MM.1S (cell line): ENCODE measurements at regions not wholly inside any gene's neighbourhood (a gene's known extent, or its start where the extent isn't known, plus 50 kb on each side); places are given as distances from the start of the nearest gene placed in this dataset.

Experiments
- CTCF ChIP-seq: fragments of 300-600 bp; sonication (generic); IDR thresholded peaks from 2 replicates; pipeline ENCODE4 v1.5.1; 2016; ENCODE audit warnings: antibody characterized with exemption, low read length, mixed read lengths
- EZH2 ChIP-seq: fragments of 300-600 bp; sonication (generic); optimal IDR thresholded peaks from 2 replicates; pipeline ENCODE3; 2017; ENCODE audit warnings: low read depth, mild to moderate bottlenecking, antibody characterized with exemption, low read length, mixed read lengths

- TF ChIP-seq CTCF (no peak), EZH2 (no peak)
Measured at GRCh38 chr11:107172996-107173395, 154.7 kb upstream of the GUCY1A2 start.
